Glomerular endothelial cell (primary cell): ENCODE measurements at regions not wholly inside any gene's neighbourhood (a gene's known extent, or its start where the extent isn't known, plus 50 kb on each side); places are given as distances from the start of the nearest gene placed in this dataset.
"Not testable (repeated sequence)": the region's sequence is repeated elsewhere in the genome, so short reads cannot be mapped to it uniquely, and the experiment has no call there.

ENCODE experiments used
- DNase-seq: peaks from one replicate; pipeline ENCODE4 v3.0.0-alpha.2; 2011; ENCODE audit warnings: low read depth, low spot score; ENCODE audit errors: extremely low read depth

GRCh38 chr11:116667318-116667717, 105.5 kb downstream of the BUD13 start:
- DNase-seq: not testable (repeated sequence)

DNA sequence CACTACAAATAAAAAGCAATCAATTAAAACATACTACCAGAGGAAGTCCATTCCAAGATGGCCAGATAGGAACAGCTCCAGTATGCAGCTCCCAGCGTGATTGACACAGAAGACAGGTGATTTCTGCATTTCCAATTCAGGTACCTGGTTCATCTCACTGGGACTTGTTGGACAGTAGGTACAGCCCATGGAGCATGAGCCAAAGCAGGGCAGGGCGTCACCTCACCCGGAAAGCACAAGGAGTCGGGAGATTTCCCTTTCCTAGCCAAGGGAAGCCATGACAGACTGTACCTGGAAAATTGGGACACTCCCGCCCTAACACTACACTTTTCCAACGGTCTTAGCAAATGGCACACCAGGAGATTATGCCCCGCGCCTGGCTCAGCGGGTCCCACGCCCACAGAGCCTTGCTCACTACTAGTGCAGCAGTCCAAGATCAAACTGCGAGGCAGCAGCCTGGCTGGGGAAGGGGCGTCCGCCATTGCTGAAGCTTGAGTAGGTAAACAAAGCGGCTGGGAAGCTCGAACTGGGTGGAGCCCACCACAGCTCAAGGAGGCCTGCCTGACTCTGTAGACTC, 106.0 kb downstream of the BUD13 start:
- not testable (repeated sequence) for DNase-seq

DNA sequence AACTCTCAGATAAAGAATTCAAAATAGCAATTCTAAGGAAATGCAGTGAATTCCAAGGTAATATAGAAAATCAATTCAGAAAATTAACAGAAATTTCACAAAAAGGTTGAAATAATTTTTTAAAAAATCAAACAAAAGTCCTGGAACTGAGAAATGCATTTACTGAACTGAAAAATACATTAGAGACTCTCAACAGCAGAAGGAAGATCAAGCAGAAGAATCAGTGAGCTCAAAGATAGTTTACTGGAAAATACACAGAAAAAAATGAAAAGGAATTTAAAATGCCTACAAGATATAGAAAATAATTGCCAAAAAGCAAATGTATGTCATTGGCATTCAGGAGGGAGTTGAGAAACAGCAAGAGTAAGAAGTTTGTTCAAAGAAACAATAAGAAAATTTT, 107.3 kb downstream of the BUD13 start:
- DNase-seq: no peak

DNA sequence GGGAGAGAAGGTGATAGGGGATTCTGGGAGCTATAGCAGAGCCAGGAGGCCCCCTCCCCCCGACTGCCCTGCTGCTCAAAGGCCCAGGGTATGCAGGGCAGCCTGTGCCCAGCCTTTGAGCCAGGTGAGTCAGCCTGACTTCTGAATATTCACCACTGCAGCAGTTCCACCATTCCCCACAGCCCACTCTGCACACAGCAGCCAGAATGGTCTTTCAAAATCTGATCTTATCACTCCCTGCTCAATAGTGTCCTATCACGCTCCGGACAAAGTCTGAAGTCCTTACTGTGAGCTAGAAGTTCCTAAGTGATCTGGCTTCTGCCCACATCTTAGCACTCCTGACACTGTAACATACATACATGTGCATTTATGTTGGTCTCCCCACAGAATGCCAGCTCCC, 111.7 kb downstream of the BUD13 start:
- DNase-seq: no peak

DNA sequence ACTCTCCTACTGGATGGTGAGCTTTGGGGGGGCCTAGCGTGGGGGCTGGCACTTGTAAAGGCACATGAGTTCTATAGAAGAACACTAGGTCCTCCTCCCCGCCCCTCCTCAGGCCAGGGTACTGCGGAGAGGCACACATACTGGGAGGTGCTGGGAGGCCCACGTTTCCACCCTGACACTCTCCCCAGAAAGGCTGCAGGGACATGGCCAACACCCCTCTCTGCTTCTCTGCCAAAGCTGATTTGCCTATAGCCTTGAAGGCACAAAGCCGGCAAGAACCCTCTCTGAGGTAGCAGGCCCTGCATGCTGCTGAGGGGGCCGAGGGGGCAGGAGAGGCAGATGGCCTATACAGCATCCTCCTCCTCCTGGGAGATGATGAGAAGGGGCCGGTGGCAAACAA, 112.8 kb downstream of the BUD13 start:
- DNase-seq: no peak

- no peak for DNase-seq
These were observed 113.8 kb downstream of the BUD13 start for GRCh38 chr11:116658876-116659535.

DNA sequence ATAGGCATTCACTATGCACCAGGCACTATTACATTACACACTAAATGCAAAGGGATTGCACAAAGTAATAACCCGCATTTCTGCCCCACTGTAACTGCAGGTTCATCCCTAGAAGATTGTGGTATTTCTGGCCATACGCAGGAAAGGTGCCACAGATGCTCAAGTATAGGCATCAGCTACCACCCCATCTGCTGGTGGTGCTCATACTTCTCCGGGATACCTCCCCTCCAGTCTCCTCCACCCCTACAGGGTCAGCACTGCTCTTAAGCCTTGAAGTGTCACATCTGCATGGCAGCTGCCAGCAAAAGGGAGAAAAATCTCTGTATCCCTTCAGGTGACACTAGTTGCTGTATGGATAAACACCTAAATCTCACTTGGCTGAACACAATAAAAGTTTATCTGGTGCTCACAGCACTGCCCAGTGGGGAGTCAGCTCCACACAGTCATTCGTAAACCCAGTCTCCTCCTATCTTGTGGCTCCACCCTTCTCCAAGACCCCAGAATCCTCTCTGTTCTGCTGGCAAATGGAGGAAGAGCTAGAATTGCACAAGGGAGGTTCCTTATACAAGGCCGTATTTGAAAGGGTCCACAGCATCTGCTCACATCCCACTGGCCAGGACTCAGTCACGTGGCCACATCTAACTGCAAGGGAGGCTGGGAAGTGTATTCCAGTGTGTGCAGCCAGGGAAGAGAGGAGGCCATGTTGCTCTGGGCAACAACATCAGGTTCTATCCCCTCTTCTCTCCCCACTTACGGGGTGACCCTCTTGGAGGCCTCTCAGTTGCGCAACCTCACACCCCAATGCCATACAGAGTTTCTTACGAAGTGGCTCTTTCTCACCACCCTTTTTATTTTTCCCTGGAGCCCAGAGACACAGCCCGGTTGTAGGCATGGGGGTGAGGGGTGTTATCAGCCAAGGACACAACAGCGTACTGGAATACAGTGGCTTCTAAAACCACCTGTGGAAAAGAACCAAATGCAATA, 114.7 kb downstream of the BUD13 start:
- no peak for DNase-seq

- DNase-seq: no peak
These were observed 116.8 kb downstream of the BUD13 start for GRCh38 chr11:116656011-116656410.

- no peak for DNase-seq
These were observed 118.3 kb downstream of the BUD13 start for GRCh38 chr11:116654526-116654925.

GRCh38 chr11:116653206-116653605, 119.6 kb downstream of the BUD13 start:
- DNase-seq: no peak

- no peak for DNase-seq
These were observed 121.0 kb downstream of the BUD13 start for GRCh38 chr11:116651737-116652237.

GRCh38 chr11:116651098-116651736, 121.6 kb downstream of the BUD13 start:
- no peak for DNase-seq

GRCh38 chr11:116650052-116650451, 122.7 kb downstream of the BUD13 start:
- DNase-seq: no peak

GRCh38 chr11:116649268-116649667, 123.5 kb downstream of the BUD13 start:
- DNase-seq: no peak

- DNase-seq: no peak
These were observed 124.3 kb downstream of the BUD13 start for GRCh38 chr11:116648247-116649174.

DNA sequence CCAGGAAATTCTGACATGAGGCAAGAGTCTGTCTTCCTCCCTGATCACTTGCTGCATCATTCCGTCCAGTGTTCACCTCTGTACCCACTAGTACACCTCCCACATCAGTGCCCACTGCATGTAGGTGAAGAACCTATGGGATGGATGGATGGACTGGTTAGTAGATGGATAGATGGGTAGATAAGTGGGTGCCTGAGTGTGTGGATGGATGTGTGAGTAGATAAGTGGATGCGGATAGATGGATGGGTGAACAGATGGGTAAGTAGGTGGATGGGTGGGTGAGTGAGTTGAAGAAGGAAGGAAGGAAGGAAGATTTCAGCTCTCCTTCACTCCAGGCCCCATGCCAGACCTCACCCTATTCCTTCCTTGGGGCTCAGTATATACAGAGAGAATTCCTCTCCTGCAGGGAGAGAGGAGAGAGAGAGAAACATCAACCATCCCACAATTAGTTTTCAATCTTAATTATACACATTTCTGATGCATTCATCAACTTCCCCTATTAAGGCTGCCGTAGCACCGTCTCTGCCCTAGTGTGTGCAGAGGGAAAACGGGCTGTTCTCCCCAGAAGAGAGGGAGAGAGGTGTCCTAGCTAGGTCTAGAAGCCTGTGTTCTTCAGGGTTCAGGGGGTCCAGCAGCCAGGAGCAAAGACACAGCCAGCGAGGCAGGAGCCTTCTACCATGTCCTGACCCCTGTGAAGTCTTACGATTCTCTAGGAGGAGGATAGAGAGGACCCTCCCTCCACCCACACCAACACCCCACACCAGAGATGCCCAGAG, 125.3 kb downstream of the BUD13 start:
- no peak for DNase-seq

DNA sequence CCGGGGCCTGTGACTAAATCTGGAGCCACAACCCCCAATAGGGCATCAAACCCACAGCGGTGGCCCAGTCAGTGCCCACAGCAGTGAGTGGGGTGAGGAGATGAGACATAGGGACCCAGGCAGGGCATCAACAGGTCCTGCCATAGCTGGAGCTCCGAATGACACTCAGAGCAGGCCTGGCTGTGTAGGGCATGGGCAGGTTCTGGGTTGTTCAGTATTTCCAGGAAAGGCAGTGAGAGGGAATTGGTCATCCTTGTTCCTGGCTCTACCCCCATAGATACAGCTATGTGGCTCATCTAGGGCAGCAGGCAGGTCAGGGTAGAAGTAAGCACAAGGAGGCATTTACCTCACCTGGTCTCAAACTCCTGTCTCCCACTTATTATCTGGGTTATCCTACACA, 126.6 kb downstream of the BUD13 start:
- DNase-seq: no peak

GRCh38 chr11:116644941-116645305, 127.9 kb downstream of the BUD13 start:
- no peak for DNase-seq
